Thoracic aorta (tissue), 2 donors: ENCODE measurements at regions not wholly inside any gene's neighbourhood (a gene's known extent, or its start where the extent isn't known, plus 50 kb on each side); places are given as distances from the start of the nearest gene placed in this dataset.

Source experiments
- ATAC-seq: fragments of 150-250 bp; one replicate; pipeline ENCODE4 v1.8.0; 2017; ENCODE audit warnings: low read depth; ENCODE audit not compliant: insufficient number of reproducible peaks, low FRiP score
- DNase-seq: peaks from one replicate; pipeline ENCODE4 v3.0.0-alpha.2; 2020; ENCODE audit warnings: low spot score
- H3K27ac ChIP-seq, 2 donors: fragments of 200-600 bp; sonication (generic); 1 replicate in 1 of 2; 2 replicates in 1 of 2; pipeline ENCODE4 v1.5.1; 2016; ENCODE audit warnings: mild to moderate bottlenecking in 2 of 2, moderate library complexity in 2 of 2
- H3K27me3 ChIP-seq: fragments of 200-600 bp; sonication (generic); replicated peaks from 2 replicates; pipeline ENCODE4 v1.6.0; 2016; ENCODE audit warnings: mild to moderate bottlenecking; ENCODE audit not compliant: insufficient read depth
- H3K36me3 ChIP-seq: fragments of 200-600 bp; sonication (generic); one replicate; pipeline ENCODE4 v1.5.1; 2016
- H3K4me1 ChIP-seq, 2 donors: fragments of 200-600 bp; sonication (generic); 1 replicate in 1 of 2; 2 replicates in 1 of 2; pipeline versions ENCODE4 v1.5.1 to v1.6.0; 2016; ENCODE audit warnings: low read depth in 2 of 2, mild to moderate bottlenecking in 1 of 2; ENCODE audit not compliant: control insufficient read depth in 1 of 2
- H3K4me3 ChIP-seq: fragments of 200-600 bp; sonication (generic); 2 replicates; pipeline ENCODE4 v1.5.1; 2016; ENCODE audit warnings: mild to moderate bottlenecking
- H3K9me3 ChIP-seq: fragments of 200-600 bp; sonication (generic); 2 replicates; pipeline ENCODE4 v1.5.1; 2016
- TF ChIP-seq, protein P1 (sequence below): fragments of 200-600 bp; sonication (generic); IDR thresholded peaks from one replicate; pipeline ENCODE4 v1.5.1; 2019; ENCODE audit warnings: antibody characterized with exemption

DNA sequence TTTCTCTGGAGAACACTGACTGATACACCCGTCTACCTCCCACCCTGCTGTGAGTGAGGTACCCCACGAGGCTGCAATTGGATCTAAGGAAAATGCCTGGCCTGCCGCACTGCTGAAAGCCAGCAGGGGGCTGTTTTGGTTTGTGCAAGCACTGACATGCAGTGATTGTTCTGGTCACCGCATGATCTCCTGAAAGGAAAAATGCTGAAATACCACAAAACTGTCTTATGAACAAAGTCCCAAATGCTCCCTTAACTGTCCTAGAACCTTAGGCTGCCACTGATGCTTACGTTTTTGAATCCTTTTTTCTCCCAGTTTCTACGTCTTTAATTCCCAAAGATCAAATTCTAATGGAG lies 132.7 kb downstream of the JCAD start:
- Histone ChIP-seq H3K9me3 (no peaks in the 10 kb centered on the region), H3K27me3 (no peaks in the 10 kb centered on the region), H3K4me1 (peaks cover 9 to 14% of the 10 kb centered on the region in 2 donors), H3K4me3 (no peak overlapping the region), H3K27ac (no peak overlapping the region), H3K36me3 (no peaks in the 10 kb centered on the region)
- ATAC-seq (no peak), DNase-seq (no peak)
- TF ChIP-seq, protein P1, sequence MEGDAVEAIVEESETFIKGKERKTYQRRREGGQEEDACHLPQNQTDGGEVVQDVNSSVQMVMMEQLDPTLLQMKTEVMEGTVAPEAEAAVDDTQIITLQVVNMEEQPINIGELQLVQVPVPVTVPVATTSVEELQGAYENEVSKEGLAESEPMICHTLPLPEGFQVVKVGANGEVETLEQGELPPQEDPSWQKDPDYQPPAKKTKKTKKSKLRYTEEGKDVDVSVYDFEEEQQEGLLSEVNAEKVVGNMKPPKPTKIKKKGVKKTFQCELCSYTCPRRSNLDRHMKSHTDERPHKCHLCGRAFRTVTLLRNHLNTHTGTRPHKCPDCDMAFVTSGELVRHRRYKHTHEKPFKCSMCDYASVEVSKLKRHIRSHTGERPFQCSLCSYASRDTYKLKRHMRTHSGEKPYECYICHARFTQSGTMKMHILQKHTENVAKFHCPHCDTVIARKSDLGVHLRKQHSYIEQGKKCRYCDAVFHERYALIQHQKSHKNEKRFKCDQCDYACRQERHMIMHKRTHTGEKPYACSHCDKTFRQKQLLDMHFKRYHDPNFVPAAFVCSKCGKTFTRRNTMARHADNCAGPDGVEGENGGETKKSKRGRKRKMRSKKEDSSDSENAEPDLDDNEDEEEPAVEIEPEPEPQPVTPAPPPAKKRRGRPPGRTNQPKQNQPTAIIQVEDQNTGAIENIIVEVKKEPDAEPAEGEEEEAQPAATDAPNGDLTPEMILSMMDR: peak; percentile 45

- Histone ChIP-seq H3K27ac (no peak overlapping the region), H3K36me3 (no peaks in the 10 kb centered on the region), H3K9me3 (no peaks in the 10 kb centered on the region), H3K4me1 (peaks cover 11 to 21% of the 10 kb centered on the region in 2 donors), H3K27me3 (no peaks in the 10 kb centered on the region), H3K4me3 (no peak overlapping the region)
- TF ChIP-seq, protein P1: no peak
- DNase-seq (no peak), ATAC-seq (no peak)
Measured at GRCh38 chr10:29925771-29926692, 133.4 kb downstream of the JCAD start.

GRCh38 chr10:29924436-29924835 lies 134.9 kb downstream of the JCAD start:
- no peak for ATAC-seq

GRCh38 chr10:29923416-29923965 lies 135.9 kb downstream of the JCAD start:
- no peak for DNase-seq
- no peak for ATAC-seq

More at GRCh38 chr10:29924436-29924835, 134.9 kb downstream of the JCAD start:
- no peaks in the 10 kb centered on the region for H3K27me3 ChIP-seq
- H3K36me3 ChIP-seq: no peaks in the 10 kb centered on the region
- H3K4me3 ChIP-seq: no peak overlapping the region
- DNase-seq: no peak
- peaks cover 12 to 34% of the 10 kb centered on the region in 2 donors for H3K4me1 ChIP-seq
- no peak overlapping the region for H3K27ac ChIP-seq
- TF ChIP-seq, protein P1: no peak
- H3K9me3 ChIP-seq: no peaks in the 10 kb centered on the region

DNA sequence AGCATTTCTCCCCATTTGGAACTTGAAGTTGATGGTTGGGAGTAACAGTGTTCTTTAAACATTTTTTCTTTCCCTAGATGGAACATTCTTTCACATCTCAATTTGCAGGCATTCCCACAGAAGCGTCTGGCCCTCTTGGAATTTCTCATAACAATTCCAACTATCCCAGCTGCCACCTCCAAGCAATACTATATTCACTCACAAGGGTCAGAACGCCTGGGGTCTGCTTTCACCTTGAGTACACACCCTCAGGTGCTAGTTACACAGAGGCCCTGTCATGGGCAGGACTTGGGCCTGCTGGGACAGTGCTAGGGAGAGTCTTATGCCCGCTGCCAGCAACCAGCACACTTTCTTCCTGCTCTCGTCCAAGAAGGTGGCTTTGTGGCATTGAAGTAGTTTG lies 136.5 kb downstream of the JCAD start:
- no peak overlapping the region for H3K4me3 ChIP-seq
- H3K36me3 ChIP-seq: no peaks in the 10 kb centered on the region
- ATAC-seq (no peak), DNase-seq (no peak)
- peak overlapping the region; percentile 66 to 68 for H3K27ac ChIP-seq
- H3K4me1 ChIP-seq: peaks cover 12 to 44% of the 10 kb centered on the region in 2 donors
- TF ChIP-seq, protein P1: no peak
- H3K9me3 ChIP-seq: no peaks in the 10 kb centered on the region
- no peaks in the 10 kb centered on the region for H3K27me3 ChIP-seq

More at GRCh38 chr10:29923416-29923965, 135.9 kb downstream of the JCAD start:
- TF ChIP-seq, protein P1: no peak
- Histone ChIP-seq H3K27ac (peak overlapping the region; percentile 66 to 68), H3K4me3 (no peak overlapping the region), H3K4me1 (peaks cover 12 to 38% of the 10 kb centered on the region in 2 donors), H3K27me3 (no peaks in the 10 kb centered on the region), H3K36me3 (no peaks in the 10 kb centered on the region), H3K9me3 (no peaks in the 10 kb centered on the region)
